Kidney glomerular epithelial cell (primary cell): ENCODE measurements at regions not wholly inside any gene's neighbourhood (a gene's known extent, or its start where the extent isn't known, plus 50 kb on each side); places are given as distances from the start of the nearest gene placed in this dataset.

Experiments used
- DNase-seq: peaks from one replicate; lab custom pipeline; 2025; lab: John Stamatoyannopoulos, UW

GRCh38 chr10:43899224-43899959 lies 250.7 kb upstream of the ZNF32 start:
- DNase-seq, result no peak

- DNase-seq, result no peak
Observed at GRCh38 chr10:43898592-43898991, 249.9 kb upstream of the ZNF32 start.

DNA sequence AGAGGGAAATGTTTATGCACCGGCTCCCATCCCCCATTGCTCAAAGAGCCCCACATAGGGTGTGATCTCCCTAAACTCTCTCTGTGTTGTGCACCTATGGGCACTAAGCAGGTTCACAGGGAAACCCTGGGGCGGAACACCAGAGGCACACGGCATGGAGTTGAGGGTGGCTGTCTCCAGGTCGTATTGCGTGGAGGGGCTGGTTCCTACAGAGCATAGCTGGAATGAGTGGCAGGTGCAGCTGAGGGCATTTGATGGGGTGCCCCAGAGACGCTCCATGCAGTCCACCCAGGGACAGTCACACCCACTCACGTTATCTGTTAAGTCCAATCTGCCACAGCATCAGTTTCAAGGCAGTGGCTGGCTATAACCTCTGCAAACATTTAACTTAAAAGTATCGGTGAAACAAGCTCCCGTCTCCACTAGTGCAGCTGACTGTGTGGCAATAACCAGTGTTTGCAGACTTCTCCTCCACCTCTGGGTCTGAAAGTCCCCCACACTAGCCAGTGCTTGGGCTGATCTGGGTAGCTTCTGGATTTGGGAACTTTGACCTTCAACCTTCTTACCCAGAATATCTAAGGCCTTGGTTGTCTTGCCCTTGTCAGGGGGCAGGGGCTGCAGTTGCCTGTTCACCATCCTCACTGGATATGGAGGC lies 249.2 kb upstream of the ZNF32 start:
- no peak for DNase-seq

- no peak for DNase-seq
Observed at GRCh38 chr10:43892062-43892770, 243.5 kb upstream of the ZNF32 start.

DNA sequence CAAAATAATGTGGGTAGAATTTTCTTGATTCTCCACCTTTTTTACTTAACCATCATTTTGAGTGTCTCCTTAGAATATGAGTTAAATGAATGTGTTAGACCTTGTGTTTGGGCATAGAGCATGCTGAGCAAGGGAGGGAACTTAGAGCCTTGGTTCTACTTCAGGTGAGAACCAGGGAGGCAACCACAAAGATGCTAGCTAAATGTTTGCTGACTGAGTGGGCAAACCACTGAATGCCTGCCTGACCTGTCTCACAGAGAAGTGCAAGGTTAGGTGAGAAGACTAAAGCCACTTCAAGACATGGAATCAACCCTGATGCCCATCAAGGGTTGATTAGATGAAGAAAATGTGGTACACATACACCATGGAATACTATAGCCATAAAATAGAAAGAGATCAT lies 242.6 kb upstream of the ZNF32 start:
- no peak for DNase-seq

GRCh38 chr10:43890124-43890523 lies 241.4 kb upstream of the ZNF32 start:
- DNase-seq, result no peak

- no peak for DNase-seq
Observed at GRCh38 chr10:43888586-43888985, 239.9 kb upstream of the ZNF32 start.

GRCh38 chr10:43885842-43886241 lies 237.2 kb upstream of the ZNF32 start:
- DNase-seq, result no peak

- no peak for DNase-seq
Observed at GRCh38 chr10:43885252-43885651, 236.6 kb upstream of the ZNF32 start.

DNA sequence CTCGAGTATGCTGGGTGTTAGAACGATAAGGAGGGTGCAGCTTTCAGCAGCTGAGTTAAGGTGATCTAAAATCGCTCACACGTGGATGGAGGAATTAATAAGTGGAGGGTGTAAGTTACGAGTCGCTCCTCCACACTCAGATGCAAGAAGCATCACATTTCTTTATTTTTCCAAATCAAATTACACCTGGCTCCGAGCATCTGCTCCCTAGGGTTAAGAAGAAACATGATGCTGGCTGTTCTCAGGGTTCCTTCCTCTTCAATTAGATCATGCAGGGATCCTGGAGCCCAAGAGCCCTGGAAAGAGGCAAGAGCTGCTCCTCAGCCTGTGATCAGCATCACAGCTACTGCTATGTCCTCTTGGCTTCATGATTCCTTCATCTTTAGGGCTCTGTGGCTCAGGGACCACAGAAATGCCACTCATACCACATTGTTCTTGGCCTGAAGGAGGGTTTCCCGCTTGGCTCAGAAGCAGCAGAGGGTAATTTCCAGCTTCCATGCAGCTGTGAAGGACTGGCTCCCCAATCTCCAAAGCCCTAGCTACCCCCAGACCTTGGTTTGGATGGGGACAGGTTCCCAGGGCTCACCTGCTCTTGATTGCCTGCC lies 235.9 kb upstream of the ZNF32 start:
- no peak for DNase-seq

DNA sequence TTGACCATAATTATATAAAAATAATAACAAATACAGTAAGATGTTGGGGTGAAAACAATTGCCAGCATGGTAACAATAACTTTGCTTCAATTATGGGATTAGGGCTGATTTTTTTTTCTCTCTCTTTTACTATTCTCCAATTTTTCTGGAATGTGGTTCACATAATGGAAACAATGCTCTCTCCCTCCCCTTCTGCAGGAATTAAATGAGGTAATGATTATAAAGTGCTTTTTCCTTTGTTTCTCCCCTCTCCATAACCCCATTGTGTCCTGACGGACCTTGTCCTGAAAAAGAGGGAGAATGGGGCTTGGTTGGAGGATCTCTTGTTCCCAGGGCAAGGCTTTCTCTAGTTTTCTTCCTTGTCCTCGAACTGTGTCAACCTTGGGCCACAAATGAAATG lies 234.0 kb upstream of the ZNF32 start:
- DNase-seq, result no peak

- no peak for DNase-seq
Observed at GRCh38 chr10:43881657-43882056, 233.0 kb upstream of the ZNF32 start.

DNA sequence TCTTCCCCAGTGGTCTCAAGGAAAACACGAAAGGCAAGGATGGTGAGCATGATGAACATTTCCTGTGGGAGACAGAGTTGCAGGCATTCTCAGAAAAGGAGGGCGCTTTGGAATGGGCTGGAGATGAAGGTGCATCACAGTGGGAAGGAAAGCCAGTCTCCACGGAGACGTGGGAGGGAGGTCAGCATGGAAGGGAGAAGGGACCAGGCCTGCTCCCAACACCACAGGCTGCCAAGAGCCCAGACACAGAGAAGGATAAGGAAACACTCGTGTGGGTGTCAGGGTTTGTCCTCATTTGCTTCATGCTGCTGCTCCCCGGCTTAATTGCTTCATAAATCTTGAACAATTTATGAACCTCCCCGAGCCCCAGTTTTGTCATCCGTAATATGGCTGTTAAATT lies 231.5 kb upstream of the ZNF32 start:
- DNase-seq, result no peak

GRCh38 chr10:43879742-43880141 lies 231.1 kb upstream of the ZNF32 start:
- no peak for DNase-seq

DNA sequence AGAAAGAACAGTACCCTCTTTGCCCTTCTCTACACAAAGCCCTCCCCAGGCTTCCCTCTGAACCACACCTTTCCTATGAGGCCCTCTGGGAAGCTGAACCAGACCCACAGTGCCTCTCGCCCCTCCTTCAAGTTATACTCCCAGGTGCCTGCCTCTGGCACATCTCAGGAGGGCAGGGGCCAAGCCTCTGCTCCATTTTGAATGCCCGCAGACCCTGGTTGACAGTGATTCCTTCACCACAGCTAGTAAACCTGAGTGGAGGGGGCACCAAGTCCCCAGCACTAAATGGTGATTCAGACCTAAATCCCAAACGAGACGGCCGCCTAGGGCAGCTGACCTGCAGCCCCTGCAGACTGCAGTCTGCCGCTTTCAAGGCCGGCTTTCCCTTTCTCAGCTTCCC lies 230.5 kb upstream of the ZNF32 start:
- no peak for DNase-seq

GRCh38 chr10:43878386-43878785 lies 229.7 kb upstream of the ZNF32 start:
- no peak for DNase-seq

DNA sequence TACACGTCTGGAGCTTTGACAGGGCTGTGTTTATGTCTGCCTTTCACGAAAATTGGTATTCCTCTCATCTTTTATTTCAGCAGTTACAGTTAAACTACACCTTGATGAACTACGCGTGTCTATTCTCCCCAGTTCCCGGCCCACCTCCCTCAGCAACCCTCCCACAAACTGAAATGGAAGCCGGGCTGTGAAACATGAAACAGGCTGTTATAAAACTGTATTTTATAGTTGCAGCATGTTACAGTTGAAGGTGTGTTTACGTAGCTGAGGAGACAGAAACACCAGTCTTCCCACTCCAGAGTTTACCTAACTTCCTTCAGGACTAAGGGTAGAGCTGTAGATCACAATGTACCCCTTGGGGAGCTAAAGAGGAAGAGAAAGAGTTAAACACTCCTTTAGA lies 228.3 kb upstream of the ZNF32 start:
- DNase-seq, result no peak

- no peak for DNase-seq
Observed at GRCh38 chr10:43874984-43875383, 226.3 kb upstream of the ZNF32 start.

DNA sequence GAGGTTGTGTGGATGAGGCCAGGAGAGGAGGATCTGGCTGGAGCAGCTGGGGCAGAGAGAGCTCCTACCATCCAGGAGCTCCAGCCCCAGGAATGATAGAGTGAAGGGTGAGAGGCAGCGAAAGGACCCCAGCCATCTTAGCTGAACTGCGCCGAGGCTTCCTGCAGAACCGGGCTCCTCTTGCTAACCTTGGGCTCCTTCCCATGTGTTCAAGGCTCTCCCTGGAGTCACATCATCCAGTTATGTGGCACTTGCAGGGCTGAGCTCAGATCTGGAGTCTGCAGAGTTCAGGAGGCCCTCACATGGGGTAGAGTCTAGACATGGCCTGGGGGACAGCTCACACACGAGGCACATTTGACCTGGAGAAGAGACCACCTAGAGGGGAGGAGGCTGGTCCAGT lies 225.0 kb upstream of the ZNF32 start:
- no peak for DNase-seq

DNA sequence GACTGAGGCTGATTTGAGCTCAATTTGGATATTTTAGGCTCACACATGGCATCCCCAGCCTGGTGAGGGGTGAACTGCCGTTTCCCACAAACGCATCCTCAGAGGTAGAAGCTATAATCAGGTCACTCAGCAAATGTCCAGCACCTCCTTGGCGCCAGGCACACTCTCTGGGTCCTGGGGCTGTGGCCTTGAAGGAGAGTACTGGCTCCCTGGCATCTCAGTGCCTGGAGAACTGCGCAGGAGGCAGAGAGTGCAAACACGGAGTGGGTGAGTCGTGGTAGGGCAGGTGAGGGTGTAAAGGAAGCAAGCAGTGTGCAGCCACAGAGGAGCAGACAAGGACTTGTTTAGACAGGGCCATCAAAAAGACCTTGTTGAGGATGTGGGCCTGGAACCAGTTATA lies 224.0 kb upstream of the ZNF32 start:
- no peak for DNase-seq

DNA sequence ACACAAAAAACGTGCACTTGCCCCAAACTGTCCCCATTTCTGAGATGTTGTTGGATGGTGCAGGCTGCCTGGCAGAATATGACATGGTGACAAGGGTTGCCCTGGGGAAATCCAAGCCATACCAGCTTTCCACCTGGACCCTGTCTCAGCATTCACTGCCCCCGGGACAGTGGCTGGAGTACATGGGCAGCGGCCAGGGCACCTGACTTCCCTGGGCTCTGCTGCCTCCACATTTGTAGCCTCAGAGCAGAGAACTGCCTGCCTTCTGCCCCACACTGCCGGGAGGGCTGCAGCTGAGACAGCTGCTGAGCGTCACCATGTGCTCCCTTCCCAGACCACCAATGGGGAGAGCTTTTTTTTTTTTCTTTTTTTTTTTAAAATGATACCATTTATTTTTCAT lies 222.9 kb upstream of the ZNF32 start:
- DNase-seq, result no peak

DNA sequence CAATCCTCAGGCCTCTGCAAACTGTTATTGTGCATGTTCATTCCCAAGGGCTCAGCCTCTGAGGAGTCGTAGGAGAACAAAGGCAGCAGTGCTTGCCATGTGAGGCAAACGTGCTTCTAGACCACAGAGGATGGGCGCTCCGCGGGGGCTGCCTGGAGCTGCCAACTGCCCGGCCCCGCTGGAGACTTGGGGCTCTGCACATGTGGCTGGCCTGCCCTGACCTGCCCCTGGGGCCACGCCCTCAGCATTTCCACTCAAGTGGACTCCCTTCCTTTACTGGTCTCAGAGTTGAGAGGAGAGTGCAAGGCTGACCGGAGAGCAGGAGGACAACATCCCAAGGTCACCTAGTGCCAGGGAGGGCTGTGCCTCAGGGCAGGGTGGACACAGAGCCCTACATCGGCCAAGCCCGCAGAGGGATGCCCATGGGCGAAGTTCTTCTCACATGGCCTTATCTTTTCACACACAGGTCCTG lies 222.3 kb upstream of the ZNF32 start:
- DNase-seq, result no peak
